Brain microvascular endothelial cell (primary cell): ENCODE measurements at regions not wholly inside any gene's neighbourhood (a gene's known extent, or its start where the extent isn't known, plus 50 kb on each side); places are given as distances from the start of the nearest gene placed in this dataset.

Experiments used
- DNase-seq: peaks from one replicate; pipeline ENCODE4 v3.0.0-alpha.2; 2020
- H3K27ac ChIP-seq: fragments of 250-450 bp; sonication (Bioruptor Pico); 2 replicates; pipeline ENCODE4 v1.5.1; 2020; ENCODE audit warnings: mild to moderate bottlenecking, moderate library complexity
- H3K27me3 ChIP-seq: fragments of 250-450 bp; sonication (Bioruptor Pico); replicated peaks from 2 replicates; pipeline ENCODE4 v1.5.1; 2020; ENCODE audit warnings: mild to moderate bottlenecking
- H3K36me3 ChIP-seq: fragments of 250-450 bp; sonication (Bioruptor Pico); replicated peaks from 2 replicates; pipeline ENCODE4 v1.5.1; 2020; ENCODE audit warnings: mild to moderate bottlenecking
- H3K4me3 ChIP-seq: 2 replicates; pipeline ENCODE4 v1.5.1; 2011; ENCODE audit warnings: low read depth, mild to moderate bottlenecking, control low read depth, low read length, moderate library complexity
- in situ Hi-C: cut with HindIII; loops from 2 replicates; pipeline ENCODE4 v1.10.0; 2017; ENCODE audit warnings: low sequenced_read_pairs, low pct_ligation_motif_present
- TF ChIP-seq, protein P1 (sequence below): IDR thresholded peaks from 2 replicates; pipeline ENCODE4 v1.5.1; 2011; ENCODE audit warnings: low read depth, mild to moderate bottlenecking, moderate library complexity, low read length, control low read depth, inconsistent platforms; ENCODE audit errors: missing control alignments

DNA sequence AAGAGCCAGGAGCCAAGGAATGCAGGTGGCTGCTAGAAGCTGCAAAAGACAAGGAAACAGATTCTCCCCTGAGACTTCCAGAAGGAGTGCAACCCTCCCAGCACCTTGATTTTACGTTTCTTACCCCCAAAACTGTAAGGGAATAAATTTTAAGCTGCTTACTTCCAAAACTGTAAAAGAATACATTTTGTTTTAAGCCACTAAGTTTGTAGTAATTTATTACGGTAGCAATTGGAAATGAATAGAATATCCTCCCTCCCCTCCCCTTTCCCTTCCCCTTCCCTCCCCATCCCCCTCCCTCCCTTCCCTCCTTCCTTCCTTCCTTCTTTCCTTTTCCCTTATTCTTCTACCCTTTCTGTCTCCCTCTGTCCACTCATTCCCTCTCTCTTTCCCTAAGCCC lies 203.7 kb upstream of the CFAP20DC start:
- in situ Hi-C loops, result no loop called here
- Histone ChIP-seq H3K27ac (no peak overlapping the region), H3K36me3 (no peaks in the 10 kb centered on the region), H3K27me3 (no peaks in the 10 kb centered on the region), H3K4me3 (no peak overlapping the region)
- TF ChIP-seq, protein P1, sequence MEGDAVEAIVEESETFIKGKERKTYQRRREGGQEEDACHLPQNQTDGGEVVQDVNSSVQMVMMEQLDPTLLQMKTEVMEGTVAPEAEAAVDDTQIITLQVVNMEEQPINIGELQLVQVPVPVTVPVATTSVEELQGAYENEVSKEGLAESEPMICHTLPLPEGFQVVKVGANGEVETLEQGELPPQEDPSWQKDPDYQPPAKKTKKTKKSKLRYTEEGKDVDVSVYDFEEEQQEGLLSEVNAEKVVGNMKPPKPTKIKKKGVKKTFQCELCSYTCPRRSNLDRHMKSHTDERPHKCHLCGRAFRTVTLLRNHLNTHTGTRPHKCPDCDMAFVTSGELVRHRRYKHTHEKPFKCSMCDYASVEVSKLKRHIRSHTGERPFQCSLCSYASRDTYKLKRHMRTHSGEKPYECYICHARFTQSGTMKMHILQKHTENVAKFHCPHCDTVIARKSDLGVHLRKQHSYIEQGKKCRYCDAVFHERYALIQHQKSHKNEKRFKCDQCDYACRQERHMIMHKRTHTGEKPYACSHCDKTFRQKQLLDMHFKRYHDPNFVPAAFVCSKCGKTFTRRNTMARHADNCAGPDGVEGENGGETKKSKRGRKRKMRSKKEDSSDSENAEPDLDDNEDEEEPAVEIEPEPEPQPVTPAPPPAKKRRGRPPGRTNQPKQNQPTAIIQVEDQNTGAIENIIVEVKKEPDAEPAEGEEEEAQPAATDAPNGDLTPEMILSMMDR, result no peak
- no peak for DNase-seq

DNA sequence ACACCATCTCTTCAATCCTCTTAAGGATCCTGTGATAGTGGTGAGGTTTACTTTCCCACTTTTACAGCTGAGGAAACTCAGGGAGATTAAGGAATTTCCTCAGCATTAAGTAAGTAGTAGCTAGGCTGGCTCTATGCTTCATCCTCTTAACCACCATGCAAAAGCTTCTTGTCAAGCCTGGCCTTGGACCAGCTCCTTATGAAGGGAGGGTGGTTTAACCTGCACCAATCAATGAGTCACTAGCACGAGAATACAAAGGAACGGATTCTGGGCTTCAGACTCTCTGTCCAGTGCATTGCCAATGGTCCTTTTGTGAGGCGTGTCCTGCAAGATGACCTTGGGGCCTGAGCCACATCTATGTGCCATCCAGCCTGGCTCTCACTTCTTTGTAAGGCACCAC lies 202.0 kb upstream of the CFAP20DC start:
- Histone ChIP-seq H3K4me3 (no peak overlapping the region), H3K27me3 (no peaks in the 10 kb centered on the region), H3K36me3 (no peaks in the 10 kb centered on the region), H3K27ac (no peak overlapping the region)
- DNase-seq, result no peak
- TF ChIP-seq, protein P1, result no peak
- in situ Hi-C loops, result no loop called here

DNA sequence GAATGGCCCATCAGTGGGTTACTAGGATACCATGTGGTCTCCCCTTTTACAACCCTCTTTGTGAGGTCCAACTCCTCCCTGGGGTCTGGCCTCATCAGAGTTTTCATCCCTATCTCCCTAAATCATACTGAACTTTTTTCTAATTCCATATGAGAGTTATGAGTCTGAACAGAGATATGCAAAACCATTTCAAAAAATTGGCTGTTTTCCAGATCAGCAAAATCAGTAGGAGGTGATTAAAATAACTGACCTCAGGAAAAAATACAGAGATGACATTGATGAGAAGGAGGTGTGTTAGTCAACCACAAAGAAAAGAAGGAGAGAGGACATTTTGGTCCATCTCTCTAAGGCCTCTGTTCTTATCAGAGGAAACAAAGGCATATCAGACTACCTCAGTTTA lies 200.8 kb upstream of the CFAP20DC start:
- Histone ChIP-seq H3K27ac (no peak overlapping the region), H3K27me3 (no peaks in the 10 kb centered on the region), H3K36me3 (no peaks in the 10 kb centered on the region), H3K4me3 (no peak overlapping the region)
- in situ Hi-C loops, result no loop called here
- TF ChIP-seq, protein P1, result no peak
- no peak for DNase-seq

DNA sequence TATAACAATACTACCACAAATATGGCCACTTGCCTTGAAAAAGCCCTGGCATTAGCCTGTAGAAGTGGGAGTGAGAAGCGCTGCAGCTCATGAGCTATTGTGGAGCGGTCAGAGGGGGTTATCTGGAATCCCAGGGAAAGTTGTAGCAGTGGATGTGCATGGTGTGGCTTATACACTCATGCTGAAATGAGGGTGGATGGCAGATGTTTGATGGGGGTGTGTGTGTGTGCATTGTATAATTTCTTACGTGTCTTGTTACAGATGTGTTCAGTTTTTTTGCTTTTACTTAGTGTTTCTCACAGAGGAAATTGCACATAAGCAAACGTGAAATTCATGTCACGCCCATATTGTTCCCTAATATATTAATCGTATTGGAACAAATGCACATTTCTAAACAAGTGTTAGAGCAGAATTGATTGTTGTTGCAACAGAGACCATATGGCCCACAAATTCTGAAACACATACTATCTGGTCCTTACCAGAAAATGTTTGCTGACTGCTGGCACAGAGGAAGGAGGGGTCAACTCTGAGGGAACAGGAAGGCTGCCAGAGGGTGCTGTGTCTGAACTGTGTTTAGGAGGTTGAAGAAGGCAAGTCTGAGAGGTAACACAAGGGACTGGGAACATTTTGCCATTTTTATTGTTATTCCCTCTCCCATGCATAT lies 200.0 kb upstream of the CFAP20DC start:
- Histone ChIP-seq H3K4me3 (no peak overlapping the region), H3K27ac (no peak overlapping the region), H3K27me3 (no peaks in the 10 kb centered on the region), H3K36me3 (no peaks in the 10 kb centered on the region)
- in situ Hi-C loops, result no loop called here
- TF ChIP-seq, protein P1, result no peak
- DNase-seq, result no peak

DNA sequence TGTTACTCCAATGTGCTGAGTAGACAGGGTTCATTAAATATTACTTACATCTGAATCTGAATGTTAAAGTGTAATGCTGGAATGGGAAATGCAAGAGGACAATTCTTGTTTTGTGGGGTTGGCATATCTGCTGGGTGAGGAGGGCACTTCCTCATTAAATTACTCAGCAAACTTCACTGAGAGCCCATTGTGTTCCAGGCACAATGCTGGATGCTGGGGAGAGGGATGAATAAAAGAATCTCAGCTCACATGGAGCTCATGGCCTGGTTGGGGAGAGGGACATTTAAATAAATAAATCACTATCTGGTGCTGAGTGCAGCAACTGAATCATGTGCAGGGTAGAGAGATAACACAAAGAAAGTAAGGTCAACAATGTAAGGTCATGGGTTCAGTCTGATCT lies 199.2 kb upstream of the CFAP20DC start:
- no peak for DNase-seq
- Histone ChIP-seq H3K4me3 (no peak overlapping the region), H3K27ac (no peak overlapping the region), H3K36me3 (no peaks in the 10 kb centered on the region), H3K27me3 (no peaks in the 10 kb centered on the region)
- in situ Hi-C loops, result no loop called here
- TF ChIP-seq, protein P1, result no peak

DNA sequence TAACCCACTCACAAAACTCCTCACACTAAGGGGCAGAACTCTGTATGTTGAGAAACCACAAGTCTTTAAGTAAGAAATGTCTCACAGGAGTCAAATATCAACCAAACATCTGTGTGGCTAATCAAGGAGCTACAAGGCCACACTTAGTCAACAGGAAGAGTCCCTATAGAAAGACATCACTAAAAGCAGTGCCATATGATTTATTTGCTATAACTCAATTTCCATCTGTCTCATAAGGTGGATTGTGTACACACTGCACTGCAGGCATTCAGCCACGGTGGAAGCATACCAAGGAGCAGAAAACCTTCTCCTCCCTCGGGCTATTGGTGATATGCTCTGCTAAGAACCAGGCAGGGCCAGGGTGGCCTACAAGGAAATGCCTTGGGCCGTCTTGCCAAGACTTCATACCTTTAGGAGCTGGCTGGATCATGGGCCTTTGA lies 197.6 kb upstream of the CFAP20DC start:
- Histone ChIP-seq H3K4me3 (no peak overlapping the region), H3K27ac (no peak overlapping the region), H3K27me3 (no peaks in the 10 kb centered on the region), H3K36me3 (no peaks in the 10 kb centered on the region)
- in situ Hi-C loops, result no loop called here
- TF ChIP-seq, protein P1, result no peak
- DNase-seq, result no peak
